GM12878 (cell line): ENCODE measurements at regions not wholly inside any gene's neighbourhood (a gene's known extent, or its start where the extent isn't known, plus 50 kb on each side); places are given as distances from the start of the nearest gene placed in this dataset.
"Not testable (repeated sequence)": the region's sequence is repeated elsewhere in the genome, so short reads cannot be mapped to it uniquely, and the experiment has no call there.

Experiments used
- ATAC-seq: fragments of 200-7000 bp; cut with Tn5 transposase; 3 replicates; pipeline ENCODE4 v1.9.1; 2020; ENCODE audit warnings: mild to moderate bottlenecking, moderate library complexity
- BruUV-seq: library from RNA; stranded (reverse); fragments of 400-500 nt; replicated peaks from 2 replicates; lab custom pipeline; 2021; lab: Mats Ljungman, UMichigan
- CTCF ChIA-PET: fragments of 300-600 bp; sonication (Branson Sonifier 250); formaldehyde crosslinking; extraction: SDS; loops from one replicate; lab custom pipeline; 2021; ENCODE audit warnings: inconsistent platforms; lab: Yijun Ruan, JAX
- POLR2A ChIA-PET: fragments of 350-600 bp; formaldehyde crosslinking; extraction: SDS; loops from one replicate; lab custom pipeline; 2021; ENCODE audit warnings: inconsistent platforms; lab: Charles Lee
- RAD21 ChIA-PET: fragments of 300-600 bp; sonication (Branson Sonifier 250); formaldehyde crosslinking; loops from one replicate; lab custom pipeline; 2023; ENCODE audit warnings: antibody characterized with exemption; ENCODE audit not compliant: unreplicated experiment; lab: Charles Lee
- SMC1A ChIA-PET: fragments of 300-600 bp; sonication (Branson Sonifier 250); formaldehyde crosslinking; loops from one replicate; lab custom pipeline; 2023; ENCODE audit not compliant: unreplicated experiment, uncharacterized antibody; lab: Charles Lee
- DNase-seq: peaks from one replicate; pipeline ENCODE4 v3.0.0-alpha.2; 2011; ENCODE audit warnings: low read depth, low spot score
- FAIRE-seq: peaks from 3 replicates; lab custom pipeline; 2011; peaks lifted over from hg19 to GRCh38; lab: Jason Lieb, UNC
- H2AFZ ChIP-seq: 2 replicates; pipeline ENCODE4 v1.6.0; 2011; ENCODE audit warnings: low read depth, low read length, control low read depth; ENCODE audit not compliant: control insufficient read depth
- H3K27ac ChIP-seq: 2 replicates; pipeline ENCODE4 v1.5.1; 2011; ENCODE audit warnings: control low read depth; ENCODE audit not compliant: control insufficient read depth, insufficient read depth
- H3K27me3 ChIP-seq, 2 experiments: replicated peaks in 1 of 2; 2 replicates each; pipeline versions ENCODE4 v1.6.0 to v1.6.1; 2011; ENCODE audit warnings: low read length in 1 of 2; ENCODE audit not compliant: control insufficient read depth in 2 of 2, insufficient read depth in 2 of 2
- H3K36me3 ChIP-seq, 2 experiments: 2 replicates each; pipeline ENCODE4 v1.5.1; 2011; ENCODE audit warnings: low read length in 1 of 2; ENCODE audit not compliant: control insufficient read depth in 2 of 2, insufficient read depth in 2 of 2
- H3K4me1 ChIP-seq: 2 replicates; pipeline ENCODE4 v1.6.1; 2011; ENCODE audit warnings: mild to moderate bottlenecking, low read length, moderate library complexity, mixed read lengths; ENCODE audit not compliant: control insufficient read depth, insufficient read depth
- H3K4me2 ChIP-seq: 2 replicates; pipeline ENCODE4 v1.6.0; 2011; ENCODE audit warnings: control low read depth; ENCODE audit not compliant: control insufficient read depth, insufficient read depth
- H3K4me3 ChIP-seq: fragments of 200-600 bp; sonication (generic); 2 replicates; pipeline ENCODE4 v1.5.1; 2016
- H3K79me2 ChIP-seq: 2 replicates; pipeline ENCODE4 v1.6.0; 2011; ENCODE audit warnings: low read length; ENCODE audit not compliant: control insufficient read depth, insufficient read depth
- H3K9ac ChIP-seq: 2 replicates; pipeline ENCODE4 v1.8.0; 2011; ENCODE audit warnings: low read length, control low read depth, mixed read lengths; ENCODE audit not compliant: control insufficient read depth, insufficient read depth
- H3K9me3 ChIP-seq: replicated peaks from 3 replicates; pipeline ENCODE4 v1.5.1; 2011; ENCODE audit warnings: mild to moderate bottlenecking, low read length; ENCODE audit not compliant: control insufficient read depth, insufficient read depth
- H4K20me1 ChIP-seq: 2 replicates; pipeline ENCODE4 v1.6.0; 2011; ENCODE audit not compliant: control insufficient read depth, insufficient read depth
- CBX3 ChIP-seq: fragments of 200-600 bp; sonication (generic); IDR thresholded peaks from 2 replicates; pipeline ENCODE4 v1.6.1; 2016; ENCODE audit warnings: low read depth, borderline replicate concordance
- CHD2 ChIP-seq: IDR thresholded peaks from 2 replicates; pipeline ENCODE4 v1.6.1; 2011; ENCODE audit warnings: low read depth, low read length, improper control_type of control experiment, borderline replicate concordance
- E2F8 ChIP-seq: fragments of 450-650 bp; IDR thresholded peaks from 2 replicates; pipeline ENCODE4 v1.6.1; 2018; ENCODE audit warnings: mild to moderate bottlenecking, low read depth, moderate library complexity; ENCODE audit not compliant: partially characterized antibody
- EP300 ChIP-seq, 2 experiments: fragments of 150-350 bp in 1 of 2; IDR thresholded peaks; 2 replicates each; pipeline ENCODE4 v1.6.1; 2011 to 2012; ENCODE audit warnings: low read depth in 2 of 2, low read length in 2 of 2, borderline replicate concordance in 1 of 2, improper control_type of control experiment in 1 of 2, inconsistent platforms in 1 of 2; ENCODE audit not compliant: control insufficient read depth in 1 of 2
- POLR2A ChIP-seq: IDR thresholded peaks from 2 replicates; pipeline ENCODE4 v1.6.1; 2011; ENCODE audit warnings: low read depth, mild to moderate bottlenecking, low read length
- TCF12 ChIP-seq: IDR thresholded peaks from 2 replicates; pipeline ENCODE4 v1.6.1; 2011; ENCODE audit warnings: low read depth, mild to moderate bottlenecking, low read length
- WRNIP1 ChIP-seq: IDR thresholded peaks from 2 replicates; pipeline ENCODE4 v1.6.1; 2011; ENCODE audit warnings: low read depth, low read length, improper control_type of control experiment, borderline replicate concordance
- ZNF207 ChIP-seq: fragments of 450-650 bp; IDR thresholded peaks from 2 replicates; pipeline ENCODE4 v1.6.1; 2014; ENCODE audit warnings: antibody characterized with exemption, mild to moderate bottlenecking, borderline replicate concordance
- ZNF217 ChIP-seq: fragments of 450-650 bp; IDR thresholded peaks from 2 replicates; pipeline ENCODE4 v1.6.1; 2017; ENCODE audit warnings: antibody characterized with exemption, mild to moderate bottlenecking
- ZNF274 ChIP-seq: IDR thresholded peaks from one replicate; pipeline ENCODE4 v1.8.0; 2011; ENCODE audit not compliant: insufficient read length, insufficient read depth
- WGBS: methylation state at CpG from one replicate; pipeline ENCODE4 v1.1.6; 2016; ENCODE audit warnings: low lambda C conversion rate; ENCODE audit not compliant: insufficient replicate concordance, insufficient coverage; ENCODE audit errors: missing lambda C conversion rate; 5-methylcytosine and 5-hydroxymethylcytosine counted together
- in situ Hi-C: fragments of 300-500 bp; cut with MboI; formaldehyde crosslinking; loops from 9 replicates; pipeline ENCODE4 v1.14.3; 2018; ENCODE audit warnings: mixed read lengths
- intact Hi-C: fragments of 100-400 bp; cut with micrococcal nuclease; formaldehyde crosslinking; loops from one replicate; pipeline ENCODE4 v1.14.2; 2022; ENCODE audit not compliant: unreplicated experiment

GRCh38 chr7:153224890-153225289 is 465.3 kb downstream of the ACTR3B start (continued):
- TF ChIP-seq E2F8 (no peak), ZNF207 (no peak)
- TF ChIP-seq, all 136 proteins: peak for 0

GRCh38 chr7:153245136-153245535 is 485.6 kb downstream of the ACTR3B start:
- H3K9me3 ChIP-seq, RAD21 ChIA-PET: not testable (repeated sequence)

GRCh38 chr7:153245809-153246208 is 486.3 kb downstream of the ACTR3B start:
- Histone ChIP-seq H3K79me2 (no peaks in the 10 kb centered on the region), H3K27me3 (no peaks in the 10 kb centered on the region), H2AFZ (no peak overlapping the region), H3K4me3 (no peak overlapping the region), H3K27ac (no peak overlapping the region), H3K9me3 (no peaks in the 10 kb centered on the region), H3K4me1 (no peaks in the 10 kb centered on the region), H3K9ac (no peak overlapping the region), H4K20me1 (no peaks in the 10 kb centered on the region), H3K36me3 (no peaks in the 10 kb centered on the region), H3K4me2 (no peak overlapping the region)
- ATAC-seq, result no peak
- RAD21 ChIA-PET, result no interaction called here
- 0% methylated on average over 1 of the region's 1 CpG for WGBS
- no TSS peak for BruUV-seq
- SMC1A ChIA-PET, result no interaction called here
- intact Hi-C loops (no loop called here), in situ Hi-C loops (no loop called here)
- no peak for FAIRE-seq
- CTCF ChIA-PET, result no interaction called here
- POLR2A ChIA-PET, result no interaction called here
- TF ChIP-seq CBX3 (no peak), ZNF217 (no peak), ZNF274 (no peak), CHD2 (no peak), TCF12 (no peak), POLR2A (no peak), WRNIP1 (no peak), EP300 (IDR thresholded peaks at IDR 0.05; ENCODE audit: borderline replicate concordance in 1 of 2, control insufficient read depth in 1 of 2, low read depth in 2 of 2, low read length in 2 of 2) (no peak)
- no peak for DNase-seq

More at GRCh38 chr7:153245136-153245535, 485.6 kb downstream of the ACTR3B start:
- SMC1A ChIA-PET, H2AFZ ChIP-seq, H3K27ac ChIP-seq, H3K4me2 ChIP-seq, H3K27me3 ChIP-seq, in situ Hi-C loops, DNase-seq, H3K79me2 ChIP-seq, CTCF ChIA-PET, H3K4me1 ChIP-seq, ATAC-seq, intact Hi-C loops, H4K20me1 ChIP-seq, H3K36me3 ChIP-seq, FAIRE-seq, H3K9ac ChIP-seq, BruUV-seq, POLR2A ChIA-PET, H3K4me3 ChIP-seq: not testable (repeated sequence)
- WGBS, result 10% methylated on average over 7 of the region's 7 CpGs
